Kidney capillary endothelial cell (primary cell): ENCODE measurements at regions not wholly inside any gene's neighbourhood (a gene's known extent, or its start where the extent isn't known, plus 50 kb on each side); places are given as distances from the start of the nearest gene placed in this dataset.
"Not testable (repeated sequence)": the region's sequence is repeated elsewhere in the genome, so short reads cannot be mapped to it uniquely, and the experiment has no call there.

ENCODE experiments used
- DNase-seq: peaks from one replicate; pipeline ENCODE4 v3.0.0-alpha.2; 2018; ENCODE audit warnings: low spot score

- DNase-seq: no peak
Measured at GRCh38 chr13:90884066-90884465, 463.4 kb upstream of the MIR17HG start.

GRCh38 chr13:90889906-90890834, 457.3 kb upstream of the MIR17HG start:
- no peak for DNase-seq

GRCh38 chr13:90891329-90891728, 456.2 kb upstream of the MIR17HG start:
- DNase-seq: no peak

GRCh38 chr13:90893199-90893598, 454.3 kb upstream of the MIR17HG start:
- not testable (repeated sequence) for DNase-seq

GRCh38 chr13:90896002-90896401, 451.5 kb upstream of the MIR17HG start:
- no peak for DNase-seq

- DNase-seq: no peak
Measured at GRCh38 chr13:90898811-90899210, 448.7 kb upstream of the MIR17HG start.

- no peak for DNase-seq
Measured at GRCh38 chr13:90899416-90899815, 448.1 kb upstream of the MIR17HG start.

GRCh38 chr13:90902255-90902654, 445.2 kb upstream of the MIR17HG start:
- DNase-seq: no peak

GRCh38 chr13:90906554-90906953, 440.9 kb upstream of the MIR17HG start:
- no peak for DNase-seq

GRCh38 chr13:90908792-90909191, 438.7 kb upstream of the MIR17HG start:
- DNase-seq: no peak

- no peak for DNase-seq
Measured at GRCh38 chr13:90910018-90910639, 437.4 kb upstream of the MIR17HG start.

- DNase-seq: no peak
Measured at GRCh38 chr13:90912247-90912646, 435.2 kb upstream of the MIR17HG start.

- no peak for DNase-seq
Measured at GRCh38 chr13:90918536-90918935, 429.0 kb upstream of the MIR17HG start.

- no peak for DNase-seq
Measured at GRCh38 chr13:90919153-90919552, 428.3 kb upstream of the MIR17HG start.

- DNase-seq: no peak
Measured at GRCh38 chr13:90926459-90926858, 421.0 kb upstream of the MIR17HG start.

- no peak for DNase-seq
Measured at GRCh38 chr13:90928109-90928508, 419.4 kb upstream of the MIR17HG start.

- no peak for DNase-seq
Measured at GRCh38 chr13:90933097-90933826, 414.2 kb upstream of the MIR17HG start.

GRCh38 chr13:90934741-90935140, 412.7 kb upstream of the MIR17HG start:
- no peak for DNase-seq

- no peak for DNase-seq
Measured at GRCh38 chr13:90938848-90939247, 408.6 kb upstream of the MIR17HG start.

- no peak for DNase-seq
Measured at GRCh38 chr13:90943946-90944345, 403.5 kb upstream of the MIR17HG start.

GRCh38 chr13:90945146-90945545, 402.3 kb upstream of the MIR17HG start:
- not testable (repeated sequence) for DNase-seq

GRCh38 chr13:90946125-90946524, 401.4 kb upstream of the MIR17HG start:
- DNase-seq: not testable (repeated sequence)

- DNase-seq: no peak
Measured at GRCh38 chr13:90947976-90948375, 399.5 kb upstream of the MIR17HG start.
